Eye (tissue), 1 donor: ENCODE measurements at regions not wholly inside any gene's neighbourhood (a gene's known extent, or its start where the extent isn't known, plus 50 kb on each side); places are given as distances from the start of the nearest gene placed in this dataset.

Experiments used
- DNase-seq: peaks from one replicate; pipeline ENCODE4 v3.0.0-alpha.2; 2015

DNA sequence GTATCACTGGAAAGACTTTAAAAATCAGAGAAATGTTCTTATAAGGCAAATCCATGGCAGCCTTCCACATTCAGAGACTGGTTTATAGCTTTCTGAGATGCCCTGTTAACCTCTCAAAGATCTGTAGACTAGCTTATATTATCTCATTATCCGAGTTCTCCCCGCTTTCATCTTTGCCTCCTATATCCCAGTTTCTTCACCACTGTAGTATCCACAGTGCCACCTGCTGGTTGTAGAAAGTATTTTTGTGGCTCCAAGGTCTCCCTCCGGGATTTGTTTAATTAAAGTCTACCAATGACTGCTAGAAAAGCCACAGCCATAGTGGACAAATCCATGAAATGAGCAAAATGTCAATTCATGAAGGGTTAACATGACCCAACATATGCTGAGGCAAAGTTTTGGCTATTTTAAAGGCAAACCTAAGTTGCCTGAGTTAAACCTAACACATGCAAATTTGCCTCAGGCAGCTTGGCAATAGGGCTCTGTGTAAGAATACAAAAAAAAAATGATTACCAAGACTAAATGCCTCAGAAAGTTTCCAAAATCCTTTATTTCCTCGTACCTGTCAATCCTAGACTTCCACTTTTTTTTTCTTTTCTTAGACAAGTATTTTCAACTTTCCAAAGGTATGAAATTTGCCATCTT is 218.8 kb upstream of the BMP4 start:
- DNase-seq = peak; percentile 94

DNA sequence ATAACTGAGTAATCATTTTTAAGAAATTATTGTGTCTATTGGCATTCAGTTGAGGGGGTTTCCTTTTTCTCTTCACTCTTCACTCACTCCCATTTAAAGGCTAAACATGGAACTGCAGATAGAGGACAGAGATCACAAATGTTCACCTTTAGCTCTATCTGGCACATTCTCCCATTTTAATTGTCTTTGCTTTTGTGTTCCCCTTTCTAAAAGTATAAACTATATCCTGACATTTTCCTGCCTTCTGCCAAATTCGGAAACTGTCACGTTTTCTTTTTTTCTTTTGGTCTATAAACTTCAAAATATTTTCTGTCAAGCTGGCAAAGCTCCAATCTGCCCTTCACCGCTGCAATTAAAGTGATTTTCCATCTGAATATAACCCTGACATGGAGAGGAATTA is 219.8 kb upstream of the CDKN3 start:
- DNase-seq = no peak

DNA sequence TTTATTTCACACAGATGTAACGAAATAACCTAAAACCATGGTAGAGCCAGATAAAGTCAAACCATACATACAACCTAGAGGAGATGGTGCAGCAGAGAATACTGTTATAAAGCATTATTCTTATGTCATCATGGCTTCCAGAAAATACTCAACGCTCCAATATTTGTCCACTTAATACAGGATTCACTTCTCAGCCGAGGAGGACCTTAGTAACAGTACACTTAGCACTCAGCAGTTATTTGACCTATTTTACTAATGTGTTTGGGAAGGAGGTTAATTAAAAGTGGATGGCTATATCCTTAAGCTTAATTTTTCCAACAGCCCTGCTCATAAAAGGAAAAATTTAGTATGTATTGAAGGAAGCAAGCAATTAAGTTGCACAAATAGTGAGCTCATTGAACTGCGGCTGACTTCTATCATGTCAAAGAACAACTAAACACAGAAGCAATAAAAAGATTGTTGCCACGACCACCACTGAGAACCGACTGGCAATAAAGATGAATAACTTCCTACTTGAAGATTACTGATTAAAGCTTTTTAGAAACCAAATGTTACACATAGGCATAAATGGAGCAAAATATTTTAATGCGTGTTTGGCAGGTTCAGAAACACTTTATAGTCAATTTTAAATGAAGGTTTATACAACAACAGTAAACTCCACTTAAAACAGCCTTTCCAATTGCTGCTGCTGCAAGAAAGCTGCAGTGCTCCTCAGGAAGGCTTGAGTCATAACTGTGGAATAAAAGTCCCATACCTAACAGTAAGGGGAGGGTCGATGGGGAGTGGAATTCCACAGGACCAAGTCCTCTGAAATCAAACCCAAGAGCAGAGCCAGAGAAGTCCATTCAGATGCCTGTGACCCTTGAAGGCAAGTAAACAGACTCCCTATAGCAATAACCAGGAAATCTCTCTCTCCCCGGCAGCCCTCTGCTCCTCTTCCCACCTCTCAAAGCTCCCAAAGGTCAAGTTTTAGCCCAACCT is 218.9 kb upstream of the CDKN3 start:
- peak; percentile 33 for DNase-seq

DNA sequence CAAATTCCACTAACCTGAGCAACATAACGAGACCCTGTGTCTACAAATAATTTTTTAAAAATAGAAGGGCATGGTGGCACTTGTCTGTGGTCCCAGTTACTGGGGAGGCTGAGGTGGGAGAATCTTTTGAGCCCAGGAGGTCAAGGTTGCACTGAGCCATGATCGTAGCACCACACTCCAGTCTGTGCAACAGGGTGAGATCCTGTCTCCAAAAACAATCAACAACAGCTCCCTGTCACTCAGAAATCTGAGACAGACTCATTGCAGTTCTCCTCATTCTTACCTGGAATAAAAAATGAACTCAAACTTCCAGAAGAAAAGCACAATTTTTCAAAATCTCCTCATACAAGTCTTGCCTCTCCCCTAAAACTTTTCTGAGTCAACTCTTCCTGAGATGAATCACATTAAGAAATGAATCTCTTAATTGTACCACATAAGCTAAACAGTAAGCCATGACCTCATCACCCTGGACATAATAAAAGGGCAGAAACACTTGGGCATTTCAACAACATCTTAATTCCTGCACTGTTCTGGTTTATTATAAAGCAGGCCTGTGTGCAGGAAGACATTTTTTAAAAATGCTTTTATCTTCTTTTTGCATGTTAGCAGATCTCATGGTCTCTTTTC is 214.3 kb upstream of the CDKN3 start:
- no peak for DNase-seq

DNA sequence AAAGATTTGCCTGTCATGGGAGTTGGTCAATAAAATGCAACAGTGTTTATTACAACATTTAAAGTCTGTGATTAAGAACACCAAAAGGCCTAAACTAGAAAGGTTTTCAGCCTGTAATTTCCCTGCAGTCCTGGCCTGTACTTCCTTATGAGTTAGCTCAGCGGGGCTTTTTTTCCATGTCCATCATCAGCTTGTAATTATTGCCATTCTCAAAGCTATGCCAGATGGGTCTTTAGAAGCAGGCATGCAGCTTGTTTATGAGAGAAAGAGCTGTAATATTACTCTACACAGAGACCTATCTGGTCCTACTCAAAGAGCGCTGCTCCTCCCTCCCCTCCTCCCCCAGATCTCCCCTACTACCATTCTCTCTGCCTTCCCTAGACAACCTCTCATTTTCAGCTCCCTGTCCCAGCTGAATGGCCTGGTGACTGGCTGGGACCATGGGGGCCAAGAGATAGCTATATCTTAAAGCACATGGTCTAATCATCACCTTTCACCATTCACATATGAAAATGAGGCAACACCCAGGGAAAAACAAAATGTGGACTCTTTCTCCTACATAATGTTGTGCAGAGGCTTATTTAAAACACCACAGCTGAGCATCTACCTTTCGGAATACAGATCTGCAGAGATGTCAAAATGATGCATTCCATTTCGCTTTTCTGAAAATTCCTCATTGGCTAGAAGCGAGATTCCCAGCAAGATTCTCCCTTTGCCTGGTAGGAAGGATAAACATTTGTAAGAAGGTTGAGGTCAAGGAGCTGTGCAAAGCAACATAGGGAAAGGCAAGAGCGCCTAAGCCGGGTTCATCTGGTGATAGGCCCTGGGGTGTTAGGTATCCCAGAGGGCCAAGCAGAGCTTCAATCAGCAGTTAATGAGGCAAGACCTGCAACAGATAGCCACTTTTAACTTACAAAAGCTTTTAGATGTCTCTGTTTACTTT is 209.7 kb upstream of the CDKN3 start:
- DNase-seq = peak; percentile 42

DNA sequence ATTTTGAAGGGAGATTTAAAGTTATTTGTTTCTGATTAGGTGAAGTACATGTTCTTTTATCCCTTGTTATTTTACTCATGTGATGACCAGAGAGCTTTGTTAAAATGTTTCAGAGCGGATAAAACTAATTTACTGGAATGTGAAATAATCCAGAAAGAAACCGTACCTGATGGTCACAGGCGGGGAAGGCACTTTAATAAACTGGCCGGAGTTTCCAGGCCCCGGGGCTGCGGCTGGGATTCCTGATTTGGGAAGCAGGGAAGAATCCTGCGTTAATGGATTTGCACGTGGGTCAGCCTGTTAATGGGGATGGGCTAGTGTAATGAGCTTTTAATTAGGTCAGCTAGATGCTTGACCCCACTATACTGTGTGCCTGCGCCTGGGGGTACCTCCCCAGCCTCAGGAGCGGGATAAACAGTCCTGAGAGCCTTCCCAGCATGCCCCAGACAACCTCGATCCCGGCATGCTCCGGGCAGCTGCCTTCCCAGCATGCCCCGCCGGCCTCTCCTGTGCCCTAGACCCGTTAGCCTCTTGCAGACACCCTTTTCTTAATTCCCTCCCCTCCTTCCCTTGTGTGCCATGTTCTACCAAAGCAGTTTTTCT is 208.6 kb upstream of the CDKN3 start:
- DNase-seq = no peak

DNA sequence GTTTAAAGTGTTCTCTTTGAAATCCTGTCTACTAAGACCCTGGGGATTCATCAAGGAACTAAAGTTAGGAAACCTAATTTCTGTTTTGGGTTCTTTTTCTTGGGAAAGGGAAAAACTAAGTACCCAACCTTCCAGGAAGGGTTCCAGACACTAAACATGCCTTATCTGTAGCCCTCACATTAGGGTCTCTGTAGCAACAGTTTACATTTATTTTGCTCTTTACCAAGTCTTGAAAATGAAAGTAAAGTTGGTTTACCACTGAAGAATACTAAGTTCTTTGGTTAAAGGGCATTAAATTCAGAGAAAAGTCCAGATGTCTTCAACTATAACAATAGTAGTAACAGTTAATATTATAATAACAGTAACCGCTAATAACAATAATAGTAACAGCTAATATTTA is 207.5 kb upstream of the CDKN3 start:
- no peak for DNase-seq

DNA sequence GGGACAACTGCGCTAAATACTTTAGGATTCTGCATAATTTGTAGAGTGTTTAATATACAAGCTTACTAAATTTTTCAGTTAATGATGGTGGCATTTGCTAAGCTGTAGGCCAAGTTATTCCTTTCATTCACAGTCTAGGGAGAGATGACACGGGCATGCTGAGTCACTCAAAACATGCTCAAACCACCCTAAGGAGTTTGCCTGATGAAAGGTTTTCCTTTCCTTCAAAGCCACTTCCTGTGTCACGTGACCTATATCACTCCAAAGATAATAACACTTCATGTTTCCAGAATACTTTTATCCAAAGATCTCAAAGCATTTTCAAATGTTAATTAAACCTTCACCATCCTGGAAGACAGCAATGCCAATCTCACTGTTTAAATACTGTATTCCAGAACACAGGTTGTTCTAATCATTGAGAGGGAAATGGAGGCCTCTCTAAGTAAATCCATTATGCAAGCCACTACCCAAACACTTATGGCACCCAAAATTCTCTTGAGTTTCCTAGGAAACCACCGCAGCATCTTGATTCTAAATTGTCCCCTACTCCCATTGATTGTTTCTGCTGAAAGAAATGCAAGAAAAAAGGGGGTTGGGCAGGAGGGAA is 207.0 kb upstream of the CDKN3 start:
- DNase-seq = no peak

DNA sequence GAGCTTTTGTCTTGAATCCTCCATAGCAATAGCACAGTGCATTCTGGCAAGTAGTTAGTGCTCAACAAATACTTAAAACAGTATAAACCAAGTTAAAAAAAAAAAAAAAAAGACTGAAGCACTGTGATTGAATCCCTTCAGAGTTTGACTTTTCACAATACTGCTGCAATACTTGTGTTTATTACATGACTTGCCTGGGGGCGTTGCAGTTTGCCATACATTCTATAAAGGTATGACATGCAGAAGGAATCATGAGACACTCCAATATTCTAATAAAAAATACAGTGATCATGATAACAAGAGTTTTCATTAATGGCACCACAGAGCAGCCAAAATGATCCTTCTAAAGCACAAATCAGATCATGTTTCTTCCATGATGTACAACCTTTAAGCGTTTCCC is 205.0 kb upstream of the CDKN3 start:
- no peak for DNase-seq

DNA sequence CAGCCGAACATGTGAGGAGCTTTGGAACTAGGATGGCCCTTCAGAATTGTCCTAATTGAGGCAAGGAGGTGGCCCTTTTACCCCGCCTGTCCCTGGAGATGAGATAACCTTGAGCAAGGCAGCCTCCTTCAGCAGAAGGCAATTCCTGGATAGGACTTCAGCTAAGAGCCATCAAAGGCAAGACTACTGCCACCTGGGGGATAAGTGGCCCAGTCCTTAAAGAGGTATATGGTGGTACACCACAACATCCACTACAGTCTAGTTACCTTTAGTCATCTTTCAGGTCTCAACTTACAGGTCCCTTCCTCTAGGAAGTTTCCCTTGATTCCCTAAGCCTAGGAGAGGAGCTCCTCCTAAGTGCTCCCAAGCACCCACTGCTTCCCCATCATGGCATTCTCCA is 204.2 kb upstream of the CDKN3 start:
- DNase-seq = no peak

DNA sequence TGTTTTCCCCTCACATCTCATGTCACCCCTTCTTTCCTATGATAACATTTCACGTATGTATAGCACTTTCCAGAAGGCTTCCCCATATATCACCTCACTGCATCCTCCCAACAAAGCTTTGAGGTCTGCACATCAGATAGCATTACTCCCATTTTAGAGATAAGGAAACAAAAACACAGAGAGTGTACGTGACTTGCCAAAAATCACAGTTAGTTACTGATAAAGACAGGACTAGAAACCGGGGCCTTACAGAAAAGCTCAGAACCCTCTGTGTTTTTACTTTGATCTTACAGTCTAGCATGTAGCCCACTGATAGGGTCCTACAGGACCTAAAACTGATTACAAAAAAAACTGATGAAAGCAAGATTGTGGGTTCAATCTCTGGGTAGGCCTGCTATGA is 202.9 kb upstream of the CDKN3 start:
- DNase-seq = no peak

DNA sequence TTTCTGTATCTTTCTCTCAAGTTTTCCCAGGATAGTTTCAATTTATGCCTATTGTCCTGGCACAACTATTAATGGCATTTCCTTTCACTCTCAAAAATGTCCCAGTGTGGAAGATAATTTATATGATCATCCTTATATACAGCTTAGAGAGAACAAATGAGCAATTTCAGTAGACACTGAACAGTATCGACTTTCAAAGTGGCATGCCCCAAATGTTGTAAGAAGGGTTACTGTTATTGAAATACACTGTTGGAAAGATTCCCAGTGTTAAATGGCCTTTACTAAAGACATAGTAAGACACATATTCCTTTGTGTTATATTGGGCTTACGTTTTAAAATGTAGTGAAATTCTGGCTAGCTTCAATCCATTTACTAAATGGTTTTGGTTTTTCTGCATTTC is 202.3 kb upstream of the CDKN3 start:
- DNase-seq = no peak

DNA sequence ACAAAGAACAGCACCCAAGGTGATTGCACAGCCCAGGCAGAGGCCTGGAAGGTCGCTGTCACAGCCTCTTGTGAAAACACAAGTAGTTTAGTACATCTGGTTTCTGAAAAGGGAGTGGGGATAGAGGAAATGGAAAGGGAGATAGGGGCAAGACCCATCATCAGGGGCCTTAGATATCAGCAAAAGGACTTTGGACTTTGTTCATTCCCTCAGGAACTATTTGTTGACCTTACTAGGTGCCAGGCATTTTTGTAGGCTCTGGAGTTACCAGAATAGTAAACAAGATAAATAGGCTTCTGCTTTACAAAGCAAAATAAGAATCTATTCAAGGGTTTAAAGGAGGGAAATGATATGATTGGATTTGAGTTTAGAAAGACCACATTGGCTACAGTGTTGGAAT is 199.4 kb upstream of the CDKN3 start:
- DNase-seq = no peak

DNA sequence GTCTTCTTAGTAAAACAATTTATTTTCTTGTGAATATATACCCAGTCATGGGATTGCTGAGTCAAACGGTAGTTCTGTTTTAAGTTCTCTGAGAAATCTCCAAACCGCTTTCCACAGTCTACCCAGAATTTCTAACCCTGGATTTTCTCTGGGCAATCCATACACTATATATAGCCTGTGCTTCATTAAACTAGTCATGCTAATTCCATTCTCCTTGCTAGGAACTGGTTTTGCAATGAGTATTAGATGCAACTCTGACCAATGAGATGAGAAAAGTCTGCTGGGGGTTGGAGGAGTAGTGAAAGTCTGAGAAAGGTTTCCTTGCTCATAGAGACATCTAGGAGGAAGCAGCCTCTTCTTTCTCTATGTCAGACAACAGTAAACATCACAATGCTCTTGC is 196.1 kb upstream of the CDKN3 start:
- DNase-seq = no peak

DNA sequence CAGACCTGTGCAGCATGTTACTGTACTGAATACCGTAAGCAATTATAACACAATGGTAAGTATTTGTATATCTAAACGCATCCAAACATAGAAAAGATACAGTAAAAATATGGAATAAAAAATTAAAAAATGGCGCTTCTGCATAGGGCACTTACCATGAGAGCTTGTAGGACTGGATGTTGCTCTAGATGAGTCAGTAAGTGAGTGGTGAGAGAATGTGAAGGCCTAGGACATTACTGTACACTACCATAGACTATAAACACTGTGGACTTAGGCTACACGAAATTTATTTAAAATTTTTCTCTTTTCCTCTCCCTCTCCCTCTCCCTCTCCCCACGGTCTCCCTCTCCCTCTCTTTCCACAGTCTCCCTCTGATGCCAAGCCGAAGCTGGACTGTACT is 194.5 kb upstream of the CDKN3 start:
- DNase-seq = no peak

DNA sequence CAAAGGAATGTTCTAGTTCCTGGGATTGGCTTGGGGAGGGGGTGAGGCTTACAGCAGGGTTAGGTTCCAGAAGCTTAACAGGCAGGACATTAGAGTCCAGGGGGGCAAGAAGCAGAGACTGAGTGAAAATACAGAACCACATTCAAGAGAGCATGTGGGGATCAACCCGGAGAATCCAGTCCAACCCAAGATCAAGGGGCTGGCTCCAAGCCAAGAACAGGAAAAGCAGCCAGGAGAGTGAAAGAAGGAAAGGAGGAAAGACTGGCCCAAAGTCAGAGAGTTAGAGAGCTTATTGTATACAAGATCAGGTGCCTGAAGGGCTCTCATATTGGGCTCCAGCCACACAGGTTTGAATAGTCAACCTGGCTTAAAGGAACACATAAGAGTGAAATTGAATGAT is 190.3 kb upstream of the CDKN3 start:
- no peak for DNase-seq

DNA sequence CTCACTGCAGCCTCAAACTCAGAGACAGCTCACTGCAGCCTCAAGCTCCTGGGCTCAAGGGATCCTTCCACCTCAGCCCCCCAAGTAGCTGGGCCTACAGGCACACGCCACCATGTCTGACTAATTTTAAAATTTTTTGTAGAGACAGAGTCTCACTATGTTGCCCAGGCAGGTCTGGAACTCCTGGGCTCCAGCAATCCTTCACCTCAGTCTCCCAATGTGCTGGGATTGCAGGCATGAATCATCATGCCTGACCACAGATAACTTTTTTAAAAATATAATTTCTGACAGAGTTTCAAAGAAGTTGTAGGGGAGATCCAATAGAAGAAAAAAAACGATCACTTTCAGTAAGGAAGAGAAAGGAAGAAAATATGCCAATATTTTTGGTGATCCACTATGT is 189.7 kb upstream of the CDKN3 start:
- DNase-seq = no peak

DNA sequence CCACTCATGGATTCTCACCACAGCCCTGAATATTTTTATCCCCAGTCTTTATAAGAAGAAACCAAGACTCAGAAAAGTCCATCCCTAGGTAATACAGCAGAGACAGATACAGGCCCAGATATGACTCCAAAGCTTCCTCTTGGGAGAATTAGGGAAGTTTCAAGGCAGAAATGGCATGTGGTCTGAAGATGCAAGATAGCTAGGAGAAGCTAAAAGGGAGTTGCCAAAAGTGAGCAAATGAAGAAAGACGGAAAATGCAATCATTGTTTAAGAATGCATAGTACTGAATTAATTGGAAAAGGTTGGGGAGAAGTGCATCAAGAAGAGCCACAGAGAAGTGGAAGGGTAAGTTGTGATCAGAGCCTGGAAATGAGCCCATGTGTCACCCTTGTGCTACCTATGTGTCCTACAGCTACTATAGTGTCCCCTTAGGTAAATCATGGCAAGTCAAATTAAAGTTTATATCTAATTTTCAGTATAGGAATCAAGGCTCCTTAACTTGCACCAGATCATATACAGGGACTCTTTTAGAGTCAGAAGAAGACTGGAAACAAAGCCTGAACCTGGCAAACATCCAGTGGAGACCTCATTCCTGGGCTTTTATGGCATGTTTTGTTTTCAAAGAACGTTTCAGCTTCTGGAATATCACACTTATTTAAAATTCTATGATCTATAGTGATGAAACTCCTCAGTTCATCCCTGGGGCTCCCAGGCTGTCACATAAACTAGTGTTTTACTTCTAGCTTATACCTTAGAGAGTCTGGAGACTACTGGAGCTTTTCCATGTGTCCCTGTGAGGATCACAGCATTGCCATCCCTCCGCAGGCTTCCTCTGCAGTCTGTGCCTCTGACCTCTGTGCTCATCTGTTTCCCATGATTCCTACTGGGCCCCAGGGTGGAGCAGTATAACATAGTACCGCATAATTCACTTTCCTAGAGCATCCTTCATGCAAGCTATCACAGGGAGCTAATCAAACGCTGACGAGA is 189.0 kb upstream of the CDKN3 start:
- peak; percentile 40 for DNase-seq

DNA sequence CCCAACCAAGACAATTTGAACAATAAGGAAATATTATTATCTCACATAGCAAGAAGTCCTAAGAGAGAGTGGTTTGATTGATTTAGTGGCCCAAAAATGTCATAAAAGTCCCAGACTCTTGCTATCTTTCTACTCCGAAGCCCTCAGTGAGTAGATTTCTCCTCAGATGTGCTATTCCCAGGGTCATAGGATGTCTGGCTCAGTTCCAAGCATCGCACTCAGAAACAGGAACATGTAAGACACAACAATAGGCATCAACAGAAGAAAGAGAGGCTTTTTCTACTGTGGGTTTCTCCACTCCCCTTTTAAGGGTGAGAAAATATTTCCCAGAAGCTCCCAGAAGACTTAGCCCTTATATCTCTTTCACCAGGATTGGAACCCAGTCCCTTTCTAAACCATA is 188.1 kb upstream of the CDKN3 start:
- no peak for DNase-seq

DNA sequence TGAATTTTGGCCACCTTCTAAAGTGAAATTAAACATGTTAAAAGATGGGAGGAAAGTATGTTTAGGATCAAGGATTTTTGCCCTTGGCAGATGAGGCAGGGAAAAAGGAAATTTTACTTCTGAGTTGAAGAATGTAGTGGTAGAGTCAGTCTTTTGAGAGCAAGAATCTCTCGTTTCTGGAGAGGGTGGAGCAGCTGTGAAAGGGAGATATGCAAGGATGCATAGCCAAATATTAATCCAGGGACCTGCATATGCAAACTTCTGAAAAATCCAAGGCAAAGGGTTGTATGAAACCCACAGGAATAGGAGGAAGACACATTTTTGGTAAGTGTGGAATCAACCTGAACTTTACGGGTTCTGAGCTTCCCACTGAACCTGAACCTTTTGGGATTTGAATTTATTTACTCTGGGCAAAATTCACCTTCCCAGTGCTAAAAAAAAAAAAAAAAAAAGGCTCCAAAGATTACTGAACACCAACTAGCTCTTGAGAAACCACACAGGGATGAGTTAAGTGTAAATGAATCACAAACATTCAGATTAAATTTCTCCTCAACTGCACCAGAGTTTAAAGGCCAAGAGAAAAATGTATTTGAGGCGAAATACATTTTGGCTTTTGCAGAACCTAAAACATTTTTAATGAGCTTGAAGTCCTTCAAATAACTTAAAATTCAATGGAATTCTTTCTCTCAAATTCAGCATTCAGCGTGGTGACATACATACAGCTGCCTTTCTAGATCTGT is 187.1 kb upstream of the CDKN3 start:
- no peak for DNase-seq
